ENCODE measurements at regions not wholly inside any gene's neighbourhood (a gene's known extent, or its start where the extent isn't known, plus 50 kb on each side); places are given as distances from the start of the nearest gene placed in this dataset.

- no peak for TF ChIP-seq THRA (CRISPR knock-in tag; IDR thresholded peaks at IDR 0.05; ENCODE audit: borderline replicate concordance)
Measured at GRCh38 chr3:161682715-161683114, 186.1 kb downstream of the OTOL1 start (continued).

GRCh38 chr3:161689584-161690298 lies 193.1 kb downstream of the OTOL1 start:
- no peak overlapping the region for H3K9ac ChIP-seq (ENCODE audit: insufficient read depth, low read depth, low read length)
- no peak overlapping the region for H3K4me3 ChIP-seq (replicated peaks in 1 of 3; ENCODE audit: insufficient read depth in 1 of 3, low read depth in 2 of 3, low read length in 3 of 3)
- no peaks in the 10 kb centered on the region for H3K27me3 ChIP-seq (ENCODE audit: control insufficient read depth in 1 of 2, insufficient read depth in 2 of 2, low read length in 2 of 2)
- H3K36me3 ChIP-seq (replicated peaks in 1 of 2; ENCODE audit: control insufficient read depth in 1 of 2, insufficient read depth in 2 of 2, low read length in 2 of 2): no peaks in the 10 kb centered on the region
- H2AFZ ChIP-seq (ENCODE audit: low read length): no peak overlapping the region
- no peaks in the 10 kb centered on the region for H3K9me3 ChIP-seq (ENCODE audit: low read length)
- H3K79me2 ChIP-seq (ENCODE audit: insufficient read depth, low read length): no peaks in the 10 kb centered on the region
- H3K4me2 ChIP-seq (ENCODE audit: low read depth, low read length): no peak overlapping the region
- TF ChIP-seq PHF8 (CRISPR knock-in tag; IDR thresholded peaks at IDR 0.05) (no peak), FIP1L1 (IDR thresholded peaks at IDR 0.05; ENCODE audit: borderline replicate concordance, insufficient read depth, low read depth, low read length) (no peak), RFX5 (IDR thresholded peaks at IDR 0.05; ENCODE audit: low read depth, low read length) (no peak), KLF6 (CRISPR knock-in tag; IDR thresholded peaks at IDR 0.05) (no peak), ZBTB8A (CRISPR knock-in tag; IDR thresholded peaks at IDR 0.05; ENCODE audit: borderline replicate concordance, low read depth) (no peak), BHLHE40 (IDR thresholded peaks at IDR 0.05; ENCODE audit: low read length) (no peak), ATF6 (CRISPR knock-in tag; conservative IDR thresholded peaks at IDR 0.05) (no peak), JARID2 (CRISPR knock-in tag; IDR thresholded peaks at IDR 0.05; ENCODE audit: insufficient replicate concordance) (no peak)
- CTCF ChIA-PET (ENCODE audit: low intra/inter-chr PET ratio, low total read pairs): no interaction called here
- in situ Hi-C loops (cut with HindIII; ENCODE audit: extremely low pct_ligation_motif_present, low pct_unique_long_range_greater_than_20kb): no loop called here
- WGBS (ENCODE audit: low lambda C conversion rate): 23% methylated on average over 5 of the region's 5 CpGs
- no peak for FAIRE-seq
- no TSS peak for BruUV-seq (replicated peaks)
- no peaks in the 10 kb centered on the region for H3K4me1 ChIP-seq (ENCODE audit: insufficient read depth, low read length)
- no peaks in the 10 kb centered on the region for H4K20me1 ChIP-seq (ENCODE audit: insufficient read depth, low read length)
- POLR2A ChIA-PET: no interaction called here
- DNase-seq (ENCODE audit: low spot score): no peak
- intact Hi-C loops (cut with micrococcal nuclease; ENCODE audit: unreplicated experiment): no loop called here
- no peak for ATAC-seq
- H3K27ac ChIP-seq (ENCODE audit: extremely low read length, insufficient read depth, low read length): no peak overlapping the region

All from HepG2 (cell line).